ENCODE measurements at regions not wholly inside any gene's neighbourhood (a gene's known extent, or its start where the extent isn't known, plus 50 kb on each side); places are given as distances from the start of the nearest gene placed in this dataset.

GRCh38 chr17:53971361-53971760 is 148.6 kb downstream of the KIF2B start:
- Histone ChIP-seq H3K9me2 (ENCODE audit: insufficient read depth) (no peaks in the 10 kb centered on the region), H3K79me2 (ENCODE audit: insufficient read depth, low read length) (no peaks in the 10 kb centered on the region), H3K9ac (ENCODE audit: low read length) (no peak overlapping the region), H3K4me2 (ENCODE audit: low read length) (no peak overlapping the region), H3K4me3 (replicated peaks in 1 of 2; ENCODE audit: low read depth in 1 of 2, low read length in 2 of 2) (no peak overlapping the region), H3K36me3 (ENCODE audit: control insufficient read depth in 1 of 2, insufficient read depth in 2 of 2, low read length in 2 of 2) (no peaks in the 10 kb centered on the region), H4K20me1 (ENCODE audit: insufficient read depth) (no peaks in the 10 kb centered on the region), H3K4me1 (ENCODE audit: control insufficient read depth in 1 of 2, insufficient read depth in 2 of 2, low read length in 2 of 2) (no peaks in the 10 kb centered on the region), H3K27me3 (ENCODE audit: insufficient read depth, low read length) (no peaks in the 10 kb centered on the region), H2AFZ (ENCODE audit: low read depth, low read length, poor library complexity, severe bottlenecking) (no peak overlapping the region), H3K27ac (ENCODE audit: low read depth, low read length) (no peak overlapping the region), H3K9me3 (ENCODE audit: control insufficient read depth in 1 of 2, insufficient read depth in 1 of 2, low read depth in 1 of 2, low read length in 2 of 2) (peaks cover 32 to 40% of the 10 kb centered on the region in 2 experiments; a peak in 2 of 4 replicates)
- intact Hi-C loops (cut with micrococcal nuclease) = no loop called here
- ChIA-PET POLR2A (no interaction called here), CTCF (no interaction called here), RAD21 (ENCODE audit: low non-redundant PET in 1 of 2, low total read pairs in 2 of 2, uncharacterized antibody in 2 of 2, unreplicated experiment in 2 of 2) (no interaction called here)
- ATAC-seq = no peak
- no TSS peak for BruUV-seq (replicated peaks)
- TF ChIP-seq SP1 (IDR thresholded peaks at IDR 0.05; ENCODE audit: low read depth) = no peak
- TF ChIP-seq SIN3A (IDR thresholded peaks at IDR 0.05; ENCODE audit: low read depth) = no peak
- TF ChIP-seq ZNF274 (IDR thresholded peaks at IDR 0.05; ENCODE audit: low read depth, low read length) = no peak
- no peak for TF ChIP-seq CBX3 (IDR thresholded peaks at IDR 0.05; ENCODE audit: low read depth)
- no peak for TF ChIP-seq ZBTB33 (IDR thresholded peaks at IDR 0.05; ENCODE audit: extremely low read depth, insufficient replicate concordance, low read length)
- no peak for TF ChIP-seq EZH2phosphoT487 (IDR thresholded peaks at IDR 0.05; ENCODE audit: borderline replicate concordance)
- no peak for TF ChIP-seq SRF (IDR thresholded peaks at IDR 0.05; ENCODE audit: low read depth)
- TF ChIP-seq ZFX (IDR thresholded peaks at IDR 0.05) = no peak
- TF ChIP-seq MAX (IDR thresholded peaks at IDR 0.05) = no peak
- no peak for TF ChIP-seq RAD21 (IDR thresholded peaks at IDR 0.05; ENCODE audit: low read depth)
- no peak for TF ChIP-seq POLR2AphosphoS5 (IDR thresholded peaks at IDR 0.05; ENCODE audit: low read depth, low read length)
- DNase-seq (ENCODE audit: low read depth, low spot score) = no peak
